Gastroesophageal sphincter (tissue), 3 donors: ENCODE measurements at regions not wholly inside any gene's neighbourhood (a gene's known extent, or its start where the extent isn't known, plus 50 kb on each side); places are given as distances from the start of the nearest gene placed in this dataset.

Experiments used
- CTCF ChIP-seq, 4 experiments: fragments of 200-600 bp in 2 of 4; fragments of 450-650 bp in 2 of 4; sonication (generic) in 1 of 4; IDR thresholded peaks; one replicate each; pipeline ENCODE4 v1.5.1; 2017 to 2019; ENCODE audit warnings: antibody characterized with exemption in 4 of 4, mild to moderate bottlenecking in 2 of 4, moderate library complexity in 2 of 4
- EP300 ChIP-seq: sonication (generic); formaldehyde crosslinking; IDR thresholded peaks from one replicate; pipeline ENCODE4 v1.6.1; 2017; ENCODE audit warnings: antibody characterized with exemption, mild to moderate bottlenecking

GRCh38 chr4:14221176-14221575, 593.7 kb upstream of the BOD1L1 start:
- TF ChIP-seq CTCF (IDR thresholded peaks at IDR 0.05) (no peak), EP300 (no peak)
